Neutrophil (primary cell): ENCODE measurements at regions not wholly inside any gene's neighbourhood (a gene's known extent, or its start where the extent isn't known, plus 50 kb on each side); places are given as distances from the start of the nearest gene placed in this dataset.

Source experiments
- H3K27ac ChIP-seq: fragments of 200-600 bp; sonication (generic); 2 replicates; pipeline ENCODE4 v1.5.1; 2016; ENCODE audit warnings: mild to moderate bottlenecking, moderate library complexity
- H3K27me3 ChIP-seq: fragments of 200-600 bp; sonication (generic); 2 replicates; pipeline ENCODE4 v1.6.0; 2016; ENCODE audit warnings: mild to moderate bottlenecking
- H3K36me3 ChIP-seq: fragments of 200-600 bp; sonication (generic); 2 replicates; pipeline ENCODE4 v1.5.1; 2017
- H3K4me1 ChIP-seq, 2 experiments: fragments of 200-600 bp in 1 of 2; sonication (generic) in 1 of 2; 1 replicate in 1 of 2; 2 replicates in 1 of 2; pipeline versions ENCODE4 v1.5.1 to v1.6.1; 2013 to 2016; ENCODE audit warnings: low read depth in 1 of 2, low read length in 1 of 2, mild to moderate bottlenecking in 1 of 2, moderate library complexity in 1 of 2; ENCODE audit not compliant: control insufficient read depth in 1 of 2, insufficient read depth in 1 of 2
- H3K4me3 ChIP-seq, 2 experiments: fragments of 200-600 bp in 1 of 2; sonication (generic) in 1 of 2; 1 replicate in 1 of 2; 2 replicates in 1 of 2; pipeline ENCODE4 v1.5.1; 2013 to 2016; ENCODE audit warnings: low read depth in 1 of 2, low read length in 1 of 2, mild to moderate bottlenecking in 1 of 2, moderate library complexity in 1 of 2
- H3K9me3 ChIP-seq: fragments of 200-600 bp; sonication (generic); 2 replicates; pipeline ENCODE4 v1.5.1; 2016
- TF ChIP-seq, protein P1 (sequence below): fragments of 200-600 bp; sonication (generic); IDR thresholded peaks from 2 replicates; pipeline ENCODE4 v1.5.1; 2016; ENCODE audit warnings: antibody characterized with exemption

DNA sequence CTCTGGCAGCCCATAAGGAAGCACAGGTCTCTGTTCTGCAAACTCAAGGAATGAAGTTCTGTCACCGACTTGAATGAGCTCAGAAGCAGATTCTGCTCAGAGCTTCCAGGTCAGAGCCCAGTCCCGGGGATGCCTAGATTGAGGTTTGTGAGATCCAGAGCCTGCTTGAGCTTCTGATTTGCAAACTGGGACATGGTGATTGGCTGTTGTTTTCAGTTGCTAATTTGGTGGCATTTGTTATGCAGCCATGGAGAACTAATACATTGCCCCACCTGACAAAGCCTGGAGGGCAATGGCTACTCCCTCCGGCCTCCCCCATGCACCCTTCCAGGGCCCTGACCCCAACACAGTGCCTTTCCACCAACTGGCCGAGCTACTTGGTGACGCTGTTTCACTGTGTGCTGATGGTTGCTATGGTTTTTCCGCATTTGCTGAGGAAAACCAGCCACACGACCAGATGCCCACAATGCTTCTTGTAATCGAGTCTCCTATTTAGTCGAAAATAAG, 379.5 kb upstream of the ATP10A start:
- Histone ChIP-seq H3K27ac (no peak overlapping the region), H3K4me3 (no peak overlapping the region), H3K27me3 (no peaks in the 10 kb centered on the region), H3K9me3 (no peaks in the 10 kb centered on the region), H3K36me3 (no peaks in the 10 kb centered on the region), H3K4me1 (no peaks in the 10 kb centered on the region)
- TF ChIP-seq, protein P1, sequence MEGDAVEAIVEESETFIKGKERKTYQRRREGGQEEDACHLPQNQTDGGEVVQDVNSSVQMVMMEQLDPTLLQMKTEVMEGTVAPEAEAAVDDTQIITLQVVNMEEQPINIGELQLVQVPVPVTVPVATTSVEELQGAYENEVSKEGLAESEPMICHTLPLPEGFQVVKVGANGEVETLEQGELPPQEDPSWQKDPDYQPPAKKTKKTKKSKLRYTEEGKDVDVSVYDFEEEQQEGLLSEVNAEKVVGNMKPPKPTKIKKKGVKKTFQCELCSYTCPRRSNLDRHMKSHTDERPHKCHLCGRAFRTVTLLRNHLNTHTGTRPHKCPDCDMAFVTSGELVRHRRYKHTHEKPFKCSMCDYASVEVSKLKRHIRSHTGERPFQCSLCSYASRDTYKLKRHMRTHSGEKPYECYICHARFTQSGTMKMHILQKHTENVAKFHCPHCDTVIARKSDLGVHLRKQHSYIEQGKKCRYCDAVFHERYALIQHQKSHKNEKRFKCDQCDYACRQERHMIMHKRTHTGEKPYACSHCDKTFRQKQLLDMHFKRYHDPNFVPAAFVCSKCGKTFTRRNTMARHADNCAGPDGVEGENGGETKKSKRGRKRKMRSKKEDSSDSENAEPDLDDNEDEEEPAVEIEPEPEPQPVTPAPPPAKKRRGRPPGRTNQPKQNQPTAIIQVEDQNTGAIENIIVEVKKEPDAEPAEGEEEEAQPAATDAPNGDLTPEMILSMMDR: no peak

DNA sequence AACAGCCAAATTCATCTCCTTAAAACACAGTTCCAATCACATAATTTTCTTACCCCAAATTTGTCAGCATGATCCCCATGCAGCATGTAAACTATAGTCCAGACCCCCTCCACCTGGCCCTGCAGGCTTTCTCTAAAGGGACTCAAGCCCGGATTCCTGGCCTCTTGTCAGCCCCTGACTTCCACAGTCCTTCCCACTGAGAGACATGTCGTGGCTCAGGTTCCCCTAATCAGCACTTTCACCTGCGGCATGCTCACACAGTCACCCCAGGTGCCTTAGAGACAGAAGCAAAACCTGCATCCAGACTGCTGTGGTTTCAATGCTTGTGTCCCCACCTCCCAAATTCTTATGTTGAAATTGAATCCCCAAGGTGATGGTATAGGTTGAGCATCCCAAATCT, 372.7 kb upstream of the ATP10A start:
- no peaks in the 10 kb centered on the region for H3K4me1 ChIP-seq
- H3K9me3 ChIP-seq: no peaks in the 10 kb centered on the region
- H3K36me3 ChIP-seq: no peaks in the 10 kb centered on the region
- H3K27me3 ChIP-seq: no peaks in the 10 kb centered on the region
- H3K27ac ChIP-seq: no peak overlapping the region
- TF ChIP-seq, protein P1: no peak
- no peak overlapping the region for H3K4me3 ChIP-seq

DNA sequence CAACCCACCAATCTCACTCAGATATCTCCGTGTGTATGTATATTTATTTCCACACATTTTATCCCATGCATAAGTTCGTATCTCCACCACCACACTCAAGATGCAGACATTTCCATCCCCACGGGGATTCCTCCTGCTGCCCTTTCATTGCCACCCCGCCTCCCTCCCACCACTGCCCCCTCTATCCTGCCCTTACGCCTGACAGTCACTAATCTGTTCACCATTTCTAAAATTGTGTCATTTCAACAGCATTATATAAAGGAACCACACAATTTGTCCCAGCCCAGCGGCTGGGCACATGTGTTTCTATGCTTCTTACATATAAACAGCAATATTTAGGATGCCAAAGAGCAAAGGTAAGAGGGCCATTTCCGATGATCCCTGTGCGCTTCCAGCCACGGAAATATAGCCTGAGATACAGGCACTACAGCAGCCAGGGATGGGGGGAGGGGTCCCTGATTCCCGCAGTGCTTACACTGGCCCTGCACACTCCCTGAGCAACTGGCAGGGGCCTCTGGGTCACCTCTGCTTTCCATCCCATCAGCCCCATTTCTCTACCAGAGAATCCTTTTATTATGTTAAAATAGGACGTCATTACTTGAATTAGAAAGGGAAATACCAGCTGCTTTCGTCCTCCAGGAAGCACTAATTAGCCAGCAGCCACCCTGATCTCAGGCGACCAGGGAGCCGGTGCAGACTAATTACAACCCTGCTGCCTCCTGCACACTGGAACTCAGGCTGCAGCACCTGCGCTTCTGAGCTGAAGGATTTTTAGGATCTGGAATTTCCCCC, 372.0 kb upstream of the ATP10A start:
- Histone ChIP-seq H3K9me3 (no peaks in the 10 kb centered on the region), H3K27me3 (no peaks in the 10 kb centered on the region), H3K27ac (no peak overlapping the region), H3K4me3 (no peak overlapping the region), H3K4me1 (no peaks in the 10 kb centered on the region), H3K36me3 (no peaks in the 10 kb centered on the region)
- TF ChIP-seq, protein P1: no peak

DNA sequence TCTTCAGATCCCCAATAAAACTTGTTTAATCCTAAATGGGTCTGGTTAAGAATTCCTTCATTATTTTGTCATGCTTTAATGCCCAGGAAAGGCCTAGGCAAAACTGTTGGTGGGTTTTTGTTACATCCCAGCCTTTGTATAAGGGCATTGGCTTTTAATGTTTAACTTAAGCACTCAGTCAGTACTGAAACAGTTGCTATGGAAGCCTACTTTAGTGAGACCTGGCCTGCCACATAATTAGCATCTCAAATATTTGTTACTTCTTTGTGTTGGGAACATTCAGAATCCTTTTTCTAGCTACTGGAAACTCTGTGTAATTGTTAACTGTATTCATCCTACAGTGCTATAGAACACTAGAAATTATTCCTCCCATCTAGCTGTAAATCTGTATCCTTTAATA, 369.6 kb upstream of the ATP10A start:
- H3K4me3 ChIP-seq: no peak overlapping the region
- no peaks in the 10 kb centered on the region for H3K27me3 ChIP-seq
- H3K9me3 ChIP-seq: no peaks in the 10 kb centered on the region
- no peaks in the 10 kb centered on the region for H3K36me3 ChIP-seq
- TF ChIP-seq, protein P1: no peak
- H3K27ac ChIP-seq: no peak overlapping the region
- no peaks in the 10 kb centered on the region for H3K4me1 ChIP-seq

DNA sequence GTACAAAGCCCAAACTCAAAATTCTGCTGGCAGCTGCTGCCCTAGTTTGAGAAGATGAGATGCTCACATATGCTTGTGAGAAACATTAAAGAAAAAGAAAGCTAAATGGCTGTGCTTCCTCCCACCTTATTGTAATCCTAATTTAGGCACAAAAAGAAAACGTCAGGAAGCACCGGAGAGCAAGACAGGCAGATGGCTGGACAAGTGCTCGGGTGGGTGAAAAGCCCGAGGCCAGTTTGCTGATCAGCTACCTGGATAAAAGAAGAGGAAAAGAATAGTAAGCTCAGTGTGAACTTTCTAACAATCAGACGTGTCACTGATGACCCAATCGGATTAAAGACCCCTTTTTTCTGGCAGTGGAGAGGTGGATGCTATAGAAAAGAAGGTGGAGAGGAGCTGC, 368.0 kb upstream of the ATP10A start:
- Histone ChIP-seq H3K9me3 (no peaks in the 10 kb centered on the region), H3K27ac (no peak overlapping the region)
- TF ChIP-seq, protein P1: no peak

More for the DNA sequence above, 368.0 kb upstream of the ATP10A start:
- Histone ChIP-seq H3K4me1 (no peaks in the 10 kb centered on the region), H3K36me3 (no peaks in the 10 kb centered on the region), H3K27me3 (no peaks in the 10 kb centered on the region), H3K4me3 (no peak overlapping the region)
